Fibroblast of the aortic adventitia (primary cell): ENCODE measurements at regions not wholly inside any gene's neighbourhood (a gene's known extent, or its start where the extent isn't known, plus 50 kb on each side); places are given as distances from the start of the nearest gene placed in this dataset.

ENCODE experiments used
- DNase-seq: peaks from one replicate; pipeline ENCODE4 v3.0.0-alpha.2; 2010; ENCODE audit warnings: low read depth
- H3K4me3 ChIP-seq: 2 replicates; pipeline ENCODE4 v1.5.1; 2011; ENCODE audit warnings: low read depth, mild to moderate bottlenecking, control low read depth, low read length, moderate library complexity
- CTCF ChIP-seq: IDR thresholded peaks from 2 replicates; pipeline ENCODE4 v1.5.1; 2011; ENCODE audit warnings: mild to moderate bottlenecking, low read length, control low read depth, inconsistent platforms; ENCODE audit not compliant: insufficient read depth

GRCh38 chr3:146881966-146882760 lies 277.0 kb upstream of the PLSCR5 start:
- no peak for TF ChIP-seq CTCF
- DNase-seq = no peak
- H3K4me3 ChIP-seq = no peak overlapping the region

- no peak for DNase-seq
- TF ChIP-seq CTCF = no peak
- no peak overlapping the region for H3K4me3 ChIP-seq
These were observed 276.2 kb upstream of the PLSCR5 start for GRCh38 chr3:146881356-146881755.

GRCh38 chr3:146873748-146874147 lies 268.6 kb upstream of the PLSCR5 start:
- TF ChIP-seq CTCF = no peak
- H3K4me3 ChIP-seq = no peak overlapping the region
- no peak for DNase-seq

GRCh38 chr3:146865175-146865755 lies 260.1 kb upstream of the PLSCR5 start:
- TF ChIP-seq CTCF = no peak
- DNase-seq = no peak

GRCh38 chr3:146861262-146861661 lies 256.1 kb upstream of the PLSCR5 start:
- H3K4me3 ChIP-seq = no peak overlapping the region
- no peak for TF ChIP-seq CTCF
- no peak for DNase-seq

More at GRCh38 chr3:146865175-146865755, 260.1 kb upstream of the PLSCR5 start:
- H3K4me3 ChIP-seq = no peak overlapping the region

- no peak for TF ChIP-seq CTCF
- DNase-seq = no peak
- no peak overlapping the region for H3K4me3 ChIP-seq
These were observed 249.4 kb upstream of the PLSCR5 start for GRCh38 chr3:146854523-146854922.
